ENCODE measurements at regions not wholly inside any gene's neighbourhood (a gene's known extent, or its start where the extent isn't known, plus 50 kb on each side); places are given as distances from the start of the nearest gene placed in this dataset.

GRCh38 chr7:69526570-69526969, 71.7 kb upstream of the AUTS2 start:
- no peak overlapping the region for H3K27ac ChIP-seq
- FAIRE-seq (no peak), DNase-seq (no peak), ATAC-seq (no peak)
- no peaks in the 10 kb centered on the region for H3K27me3 ChIP-seq
- H3K4me1 ChIP-seq: no peaks in the 10 kb centered on the region
- no peak overlapping the region for H3K4me3 ChIP-seq
- WGBS, 2 donors: 77 to 89% methylated on average over 5 of the region's 5 CpGs
- H3K36me3 ChIP-seq: no peaks in the 10 kb centered on the region
- intact Hi-C loops (cut with DNase I): no loop called here
- no peak for TF ChIP-seq CTCF (IDR thresholded peaks at IDR 0.05)
- no peaks in the 10 kb centered on the region for H3K9me3 ChIP-seq

- no peak for DNase-seq
- intact Hi-C loops (cut with DNase I): no loop called here
- Histone ChIP-seq H3K27me3 (no peaks in the 10 kb centered on the region), H3K27ac (no peak overlapping the region), H3K9me3 (no peaks in the 10 kb centered on the region), H3K4me1 (no peaks in the 10 kb centered on the region), H3K36me3 (no peaks in the 10 kb centered on the region), H3K4me3 (no peak overlapping the region)
- FAIRE-seq: no peak
- no peak for ATAC-seq
- no peak for TF ChIP-seq CTCF (IDR thresholded peaks at IDR 0.05)
Observed at GRCh38 chr7:69527706-69528105, 70.6 kb upstream of the AUTS2 start.

- Histone ChIP-seq H3K27me3 (no peaks in the 10 kb centered on the region), H3K4me1 (no peaks in the 10 kb centered on the region), H3K36me3 (no peaks in the 10 kb centered on the region), H3K9me3 (no peaks in the 10 kb centered on the region), H3K27ac (no peak overlapping the region), H3K4me3 (no peak overlapping the region)
- 63 to 66% methylated on average over 3 of the region's 3 CpGs for WGBS, 2 donors
- FAIRE-seq (no peak), DNase-seq (no peak), ATAC-seq (no peak)
- intact Hi-C loops (cut with DNase I): no loop called here
- TF ChIP-seq CTCF (IDR thresholded peaks at IDR 0.05): no peak
Observed at GRCh38 chr7:69531050-69531449, 67.2 kb upstream of the AUTS2 start.

- 42 to 46% methylated on average over 15 of the region's 15 CpGs for WGBS, 2 donors
- no peak overlapping the region for H3K27ac ChIP-seq
- TF ChIP-seq CTCF (IDR thresholded peaks at IDR 0.05): no peak
- FAIRE-seq: no peak
- ATAC-seq: no peak
- H3K4me3 ChIP-seq: no peak overlapping the region
- DNase-seq: no peak
- H3K4me1 ChIP-seq: no peaks in the 10 kb centered on the region
- H3K9me3 ChIP-seq: no peaks in the 10 kb centered on the region
- no peaks in the 10 kb centered on the region for H3K36me3 ChIP-seq
- intact Hi-C loops (cut with DNase I): no loop called here
- no peaks in the 10 kb centered on the region for H3K27me3 ChIP-seq
Observed at GRCh38 chr7:69534461-69535041, 63.7 kb upstream of the AUTS2 start.

GRCh38 chr7:69537691-69538090, 60.6 kb upstream of the AUTS2 start:
- no peak overlapping the region for H3K4me3 ChIP-seq
- WGBS, 2 donors: 60 to 70% methylated on average over 4 of the region's 4 CpGs
- no peak for FAIRE-seq

More at GRCh38 chr7:69537691-69538090, 60.6 kb upstream of the AUTS2 start:
- no peaks in the 10 kb centered on the region for H3K4me1 ChIP-seq
- no peaks in the 10 kb centered on the region for H3K36me3 ChIP-seq
- no peak for ATAC-seq
- no peak for TF ChIP-seq CTCF (IDR thresholded peaks at IDR 0.05)
- intact Hi-C loops (cut with DNase I): no loop called here
- no peaks in the 10 kb centered on the region for H3K27me3 ChIP-seq
- H3K9me3 ChIP-seq: no peaks in the 10 kb centered on the region
- no peak for DNase-seq
- H3K27ac ChIP-seq: no peak overlapping the region

Measured in pancreas (tissue), 10 donors.